ENCODE measurements at regions not wholly inside any gene's neighbourhood (a gene's known extent, or its start where the extent isn't known, plus 50 kb on each side); places are given as distances from the start of the nearest gene placed in this dataset.

GRCh38 chr14:44586910-44587309 lies 79.8 kb upstream of the FSCB start:
- TF ChIP-seq EGR1 (IDR thresholded peaks at IDR 0.05; ENCODE audit: low read depth in 2 of 2) (no peak), TAF1 (conservative IDR thresholded peaks at IDR 0.05) (no peak), CTCF (IDR thresholded peaks at IDR 0.05; ENCODE audit: low read depth, low read length, missing input control) (no peak), RAD21 (IDR thresholded peaks at IDR 0.05) (no peak), MAX (IDR thresholded peaks at IDR 0.05) (no peak), FOXA2 (IDR thresholded peaks at IDR 0.05) (no peak)
